ENCODE measurements at regions not wholly inside any gene's neighbourhood (a gene's known extent, or its start where the extent isn't known, plus 50 kb on each side); places are given as distances from the start of the nearest gene placed in this dataset.

DNA sequence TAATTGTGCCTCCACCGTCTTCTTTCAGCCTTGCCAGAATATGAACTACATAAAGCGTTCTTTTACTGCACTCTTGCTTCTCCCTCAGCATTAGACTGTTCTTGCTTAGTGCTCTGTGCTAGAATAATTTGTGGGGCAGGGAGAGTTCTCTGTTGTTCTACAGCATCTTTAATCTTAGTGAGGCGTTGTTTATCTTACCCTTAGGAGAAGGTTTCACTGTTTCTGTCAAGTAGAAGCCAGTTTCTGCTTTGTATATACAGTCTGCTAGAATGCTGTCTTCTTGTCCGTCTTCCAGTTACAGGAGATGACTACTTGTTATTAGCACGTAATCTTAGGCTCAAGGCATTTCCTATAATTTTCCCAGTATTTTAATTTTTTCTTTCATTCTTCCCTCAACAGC, 458.0 kb downstream of the FLRT2 start:
- no peak for DNase-seq (ENCODE audit: extremely low read depth, insufficient read length)
- TF ChIP-seq, protein P1, sequence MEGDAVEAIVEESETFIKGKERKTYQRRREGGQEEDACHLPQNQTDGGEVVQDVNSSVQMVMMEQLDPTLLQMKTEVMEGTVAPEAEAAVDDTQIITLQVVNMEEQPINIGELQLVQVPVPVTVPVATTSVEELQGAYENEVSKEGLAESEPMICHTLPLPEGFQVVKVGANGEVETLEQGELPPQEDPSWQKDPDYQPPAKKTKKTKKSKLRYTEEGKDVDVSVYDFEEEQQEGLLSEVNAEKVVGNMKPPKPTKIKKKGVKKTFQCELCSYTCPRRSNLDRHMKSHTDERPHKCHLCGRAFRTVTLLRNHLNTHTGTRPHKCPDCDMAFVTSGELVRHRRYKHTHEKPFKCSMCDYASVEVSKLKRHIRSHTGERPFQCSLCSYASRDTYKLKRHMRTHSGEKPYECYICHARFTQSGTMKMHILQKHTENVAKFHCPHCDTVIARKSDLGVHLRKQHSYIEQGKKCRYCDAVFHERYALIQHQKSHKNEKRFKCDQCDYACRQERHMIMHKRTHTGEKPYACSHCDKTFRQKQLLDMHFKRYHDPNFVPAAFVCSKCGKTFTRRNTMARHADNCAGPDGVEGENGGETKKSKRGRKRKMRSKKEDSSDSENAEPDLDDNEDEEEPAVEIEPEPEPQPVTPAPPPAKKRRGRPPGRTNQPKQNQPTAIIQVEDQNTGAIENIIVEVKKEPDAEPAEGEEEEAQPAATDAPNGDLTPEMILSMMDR (IDR thresholded peaks at IDR 0.05; ENCODE audit: insufficient read depth, low read length, poor library complexity, severe bottlenecking), result no peak
- Histone ChIP-seq H3K4me3 (replicated peaks; ENCODE audit: low read depth, low read length) (no peak overlapping the region), H3K36me3 (ENCODE audit: control insufficient read depth, insufficient read depth, low read length) (no peaks in the 10 kb centered on the region), H3K27me3 (replicated peaks; ENCODE audit: control insufficient read depth, insufficient read depth, low read length) (no peaks in the 10 kb centered on the region)

- no peak for DNase-seq (ENCODE audit: extremely low read depth, insufficient read length)
- H3K27me3 ChIP-seq (replicated peaks; ENCODE audit: control insufficient read depth, insufficient read depth, low read length), result no peaks in the 10 kb centered on the region
- TF ChIP-seq, protein P1 (IDR thresholded peaks at IDR 0.05; ENCODE audit: insufficient read depth, low read length, poor library complexity, severe bottlenecking), result no peak
- no peaks in the 10 kb centered on the region for H3K36me3 ChIP-seq (ENCODE audit: control insufficient read depth, insufficient read depth, low read length)
- no peak overlapping the region for H3K4me3 ChIP-seq (replicated peaks; ENCODE audit: low read depth, low read length)
Measured at GRCh38 chr14:85987292-85987691, 457.3 kb downstream of the FLRT2 start.

GRCh38 chr14:85978582-85979250, 448.8 kb downstream of the FLRT2 start:
- TF ChIP-seq, protein P1 (IDR thresholded peaks at IDR 0.05; ENCODE audit: insufficient read depth, low read length, poor library complexity, severe bottlenecking), result no peak
- no peak overlapping the region for H3K4me3 ChIP-seq (replicated peaks; ENCODE audit: low read depth, low read length)
- no peaks in the 10 kb centered on the region for H3K36me3 ChIP-seq (ENCODE audit: control insufficient read depth, insufficient read depth, low read length)
- DNase-seq (ENCODE audit: extremely low read depth, insufficient read length), result no peak
- no peaks in the 10 kb centered on the region for H3K27me3 ChIP-seq (replicated peaks; ENCODE audit: control insufficient read depth, insufficient read depth, low read length)

GRCh38 chr14:85974602-85975001, 444.7 kb downstream of the FLRT2 start:
- DNase-seq (ENCODE audit: extremely low read depth, insufficient read length), result no peak
- H3K27me3 ChIP-seq (replicated peaks; ENCODE audit: control insufficient read depth, insufficient read depth, low read length), result no peaks in the 10 kb centered on the region
- H3K36me3 ChIP-seq (ENCODE audit: control insufficient read depth, insufficient read depth, low read length), result no peaks in the 10 kb centered on the region
- no peak overlapping the region for H3K4me3 ChIP-seq (replicated peaks; ENCODE audit: low read depth, low read length)
- TF ChIP-seq, protein P1 (IDR thresholded peaks at IDR 0.05; ENCODE audit: insufficient read depth, low read length, poor library complexity, severe bottlenecking), result no peak

DNA sequence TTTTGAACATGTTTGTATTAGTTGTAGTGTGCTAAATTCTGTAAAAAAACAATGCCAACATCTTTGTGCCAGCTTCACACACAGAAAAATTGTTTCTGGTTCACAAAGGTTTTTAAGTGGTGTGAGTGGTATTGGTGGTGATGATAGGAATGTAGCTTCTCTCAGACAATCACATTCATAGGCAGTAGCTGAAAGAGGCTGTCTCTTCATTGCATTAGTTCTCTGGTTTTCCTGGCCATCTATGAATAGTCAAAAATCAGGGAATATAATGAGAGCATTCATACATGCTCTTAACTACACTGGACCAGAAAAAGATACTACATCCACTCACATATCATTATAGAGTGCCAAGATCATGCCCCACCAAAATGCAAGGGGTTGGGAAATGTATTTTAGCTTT, 433.5 kb downstream of the FLRT2 start:
- DNase-seq (ENCODE audit: extremely low read depth, insufficient read length), result no peak
- H3K27me3 ChIP-seq (replicated peaks; ENCODE audit: control insufficient read depth, insufficient read depth, low read length), result no peaks in the 10 kb centered on the region
- no peak overlapping the region for H3K4me3 ChIP-seq (replicated peaks; ENCODE audit: low read depth, low read length)
- TF ChIP-seq, protein P1 (IDR thresholded peaks at IDR 0.05; ENCODE audit: insufficient read depth, low read length, poor library complexity, severe bottlenecking), result no peak
- H3K36me3 ChIP-seq (ENCODE audit: control insufficient read depth, insufficient read depth, low read length), result no peaks in the 10 kb centered on the region

- no peak for DNase-seq (ENCODE audit: extremely low read depth, insufficient read length)
- H3K36me3 ChIP-seq (ENCODE audit: control insufficient read depth, insufficient read depth, low read length), result no peaks in the 10 kb centered on the region
- H3K27me3 ChIP-seq (replicated peaks; ENCODE audit: control insufficient read depth, insufficient read depth, low read length), result no peaks in the 10 kb centered on the region
- TF ChIP-seq, protein P1 (IDR thresholded peaks at IDR 0.05; ENCODE audit: insufficient read depth, low read length, poor library complexity, severe bottlenecking), result no peak
- H3K4me3 ChIP-seq (replicated peaks; ENCODE audit: low read depth, low read length), result no peak overlapping the region
Measured at GRCh38 chr14:85960756-85961155, 430.8 kb downstream of the FLRT2 start.
